ENCODE measurements at regions not wholly inside any gene's neighbourhood (a gene's known extent, or its start where the extent isn't known, plus 50 kb on each side); places are given as distances from the start of the nearest gene placed in this dataset.

- H3K4me1 ChIP-seq (ENCODE audit: control insufficient read depth in 1 of 2, insufficient read depth in 2 of 2, low read depth in 1 of 2, low read length in 1 of 2), result peaks cover 0 to 3% of the 10 kb centered on the region in 2 experiments; a peak in 1 of 4 replicates
- H3K4me3 ChIP-seq (ENCODE audit: low read depth in 2 of 2, low read length in 1 of 2), result no peak overlapping the region
- no peaks in the 10 kb centered on the region for H3K79me2 ChIP-seq (ENCODE audit: insufficient read depth)
- 91% methylated on average over 6 of the region's 6 CpGs for WGBS (ENCODE audit: low lambda C conversion rate)
- no peaks in the 10 kb centered on the region for H3K36me3 ChIP-seq (replicated peaks in 1 of 2; ENCODE audit: control insufficient read depth in 1 of 2, insufficient read depth in 2 of 2, low read length in 1 of 2)
- POLR2A ChIA-PET, result no interaction called here
- no peak overlapping the region for H3K9ac ChIP-seq
- peaks cover 12% of the 10 kb centered on the region for H3F3A ChIP-seq (replicated peaks; ENCODE audit: insufficient read depth)
- DNase-seq, result no peak
- no peaks in the 10 kb centered on the region for H3K9me2 ChIP-seq
- TF ChIP-seq RCOR1 (IDR thresholded peaks at IDR 0.05; ENCODE audit: low read length) (no peak), USF1 (IDR thresholded peaks at IDR 0.05; ENCODE audit: borderline replicate concordance, low read depth) (no peak), FOXM1 (IDR thresholded peaks at IDR 0.05; ENCODE audit: low read depth) (no peak), ELF1 (IDR thresholded peaks at IDR 0.05) (no peak), REST (IDR thresholded peaks at IDR 0.05; ENCODE audit: low read depth, low read length) (no peak), GABPA (IDR thresholded peaks at IDR 0.05; ENCODE audit: low read depth) (no peak), TAF1 (IDR thresholded peaks at IDR 0.05; ENCODE audit: borderline replicate concordance, low read depth, low read length) (no peak), IRF3 (IDR thresholded peaks at IDR 0.05; ENCODE audit: low read depth, low read length) (no peak), ZBTB33 (IDR thresholded peaks at IDR 0.05; ENCODE audit: borderline replicate concordance, low read depth) (no peak), CTCF (IDR thresholded peaks at IDR 0.05) (no peak), RAD21 (IDR thresholded peaks at IDR 0.05; ENCODE audit: low read length) (no peak), CHD2 (IDR thresholded peaks at IDR 0.05; ENCODE audit: low read length, partially characterized antibody) (no peak), POLR2AphosphoS5 (IDR thresholded peaks at IDR 0.05; ENCODE audit: low read depth, low read length) (no peak), SMC3 (IDR thresholded peaks at IDR 0.05; ENCODE audit: low read depth, low read length) (no peak)
- H3K9me3 ChIP-seq, result no peaks in the 10 kb centered on the region
- no peaks in the 10 kb centered on the region for H4K20me1 ChIP-seq (ENCODE audit: insufficient read depth)
- no peaks in the 10 kb centered on the region for H3K27me3 ChIP-seq (ENCODE audit: insufficient read depth)
- no peak overlapping the region for H2AFZ ChIP-seq (ENCODE audit: low read depth)
- no peak overlapping the region for H3K4me2 ChIP-seq
- CTCF ChIA-PET, result no interaction called here
- H3K27ac ChIP-seq (ENCODE audit: low read depth in 2 of 2, low read length in 1 of 2), result no peak overlapping the region
These were observed 69.5 kb upstream of the FNDC3A start for GRCh38 chr13:48906200-48906599.
